ENCODE measurements at regions not wholly inside any gene's neighbourhood (a gene's known extent, or its start where the extent isn't known, plus 50 kb on each side); places are given as distances from the start of the nearest gene placed in this dataset.

GRCh38 chr3:23698652-23699313 lies 107.0 kb upstream of the UBE2E1 start:
- H3K4me3 ChIP-seq (ENCODE audit: control insufficient read depth, low read depth, low read length), result no peak overlapping the region
- no peak for DNase-seq (ENCODE audit: low read depth)
- TF ChIP-seq CTCF (IDR thresholded peaks at IDR 0.05; ENCODE audit: control insufficient read depth, insufficient read depth, low read depth, low read length, missing control alignments), result no peak

GRCh38 chr3:23700616-23701015 lies 105.1 kb upstream of the UBE2E1 start:
- H3K4me3 ChIP-seq (ENCODE audit: control insufficient read depth, low read depth, low read length), result no peak overlapping the region
- no peak for DNase-seq (ENCODE audit: low read depth)
- no peak for TF ChIP-seq CTCF (IDR thresholded peaks at IDR 0.05; ENCODE audit: control insufficient read depth, insufficient read depth, low read depth, low read length, missing control alignments)

- DNase-seq (ENCODE audit: low read depth), result no peak
- TF ChIP-seq CTCF (IDR thresholded peaks at IDR 0.05; ENCODE audit: control insufficient read depth, insufficient read depth, low read depth, low read length, missing control alignments), result no peak
- H3K4me3 ChIP-seq (ENCODE audit: control insufficient read depth, low read depth, low read length), result no peak overlapping the region
Observed at GRCh38 chr3:23701716-23702597, 103.8 kb upstream of the UBE2E1 start.

- H3K4me3 ChIP-seq (ENCODE audit: control insufficient read depth, low read depth, low read length), result no peak overlapping the region
- no peak for TF ChIP-seq CTCF (IDR thresholded peaks at IDR 0.05; ENCODE audit: control insufficient read depth, insufficient read depth, low read depth, low read length, missing control alignments)
- no peak for DNase-seq (ENCODE audit: low read depth)
Observed at GRCh38 chr3:23704298-23704697, 101.5 kb upstream of the UBE2E1 start.

DNA sequence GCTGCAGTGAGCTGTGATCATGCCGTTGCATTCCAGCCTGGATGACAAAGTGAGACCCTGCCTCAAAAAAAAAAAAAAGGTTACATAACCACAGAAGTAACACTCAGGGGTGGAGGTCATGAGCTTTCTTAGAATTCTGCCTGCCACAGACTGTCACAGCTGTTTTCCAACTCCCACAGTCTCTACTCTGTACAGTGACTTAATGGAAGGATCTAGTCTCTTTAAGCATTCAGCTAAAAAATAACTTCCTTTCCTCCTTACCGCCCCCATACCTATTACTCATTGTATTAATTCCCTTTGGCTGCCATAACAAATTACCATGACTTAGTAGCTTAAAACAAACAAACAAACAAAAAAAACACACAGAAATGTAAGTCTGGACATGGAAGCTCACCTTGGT lies 99.6 kb upstream of the UBE2E1 start:
- no peak for TF ChIP-seq CTCF (IDR thresholded peaks at IDR 0.05; ENCODE audit: control insufficient read depth, insufficient read depth, low read depth, low read length, missing control alignments)
- no peak overlapping the region for H3K4me3 ChIP-seq (ENCODE audit: control insufficient read depth, low read depth, low read length)
- DNase-seq (ENCODE audit: low read depth), result no peak

DNA sequence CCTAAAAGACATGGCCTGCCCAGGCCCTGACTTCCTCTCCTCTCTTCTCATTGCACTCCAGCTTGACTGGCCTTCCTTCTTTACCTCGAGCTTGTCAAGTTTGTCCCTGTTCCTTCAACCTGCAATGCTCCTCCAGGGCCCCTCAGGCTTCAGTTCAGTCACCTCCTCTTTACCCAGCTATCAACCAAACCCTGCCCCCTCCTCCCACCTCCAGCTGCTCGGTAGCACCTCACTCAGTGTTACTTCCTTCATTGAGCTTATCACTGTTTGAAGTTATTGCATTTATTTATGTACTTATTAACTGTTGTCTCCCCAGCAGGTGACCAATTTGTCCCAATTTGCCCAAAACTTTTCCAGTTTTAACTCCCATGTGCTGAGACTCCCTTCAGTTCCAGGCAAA lies 95.8 kb upstream of the UBE2E1 start:
- no peak overlapping the region for H3K4me3 ChIP-seq (ENCODE audit: control insufficient read depth, low read depth, low read length)
- no peak for DNase-seq (ENCODE audit: low read depth)
- no peak for TF ChIP-seq CTCF (IDR thresholded peaks at IDR 0.05; ENCODE audit: control insufficient read depth, insufficient read depth, low read depth, low read length, missing control alignments)
